GM12878 (cell line): ENCODE measurements at regions not wholly inside any gene's neighbourhood (a gene's known extent, or its start where the extent isn't known, plus 50 kb on each side); places are given as distances from the start of the nearest gene placed in this dataset.

Source experiments
- ATAC-seq: fragments of 200-7000 bp; cut with Tn5 transposase; 3 replicates; pipeline ENCODE4 v1.9.1; 2020; ENCODE audit warnings: mild to moderate bottlenecking, moderate library complexity
- BruUV-seq: library from RNA; stranded (reverse); fragments of 400-500 nt; replicated peaks from 2 replicates; lab custom pipeline; 2021; lab: Mats Ljungman, UMichigan
- CTCF ChIA-PET: fragments of 300-600 bp; sonication (Branson Sonifier 250); formaldehyde crosslinking; extraction: SDS; loops from one replicate; lab custom pipeline; 2021; ENCODE audit warnings: inconsistent platforms; lab: Yijun Ruan, JAX
- POLR2A ChIA-PET: fragments of 350-600 bp; formaldehyde crosslinking; extraction: SDS; loops from one replicate; lab custom pipeline; 2021; ENCODE audit warnings: inconsistent platforms; lab: Charles Lee
- RAD21 ChIA-PET: fragments of 300-600 bp; sonication (Branson Sonifier 250); formaldehyde crosslinking; loops from one replicate; lab custom pipeline; 2023; ENCODE audit warnings: antibody characterized with exemption; ENCODE audit not compliant: unreplicated experiment; lab: Charles Lee
- SMC1A ChIA-PET: fragments of 300-600 bp; sonication (Branson Sonifier 250); formaldehyde crosslinking; loops from one replicate; lab custom pipeline; 2023; ENCODE audit not compliant: unreplicated experiment, uncharacterized antibody; lab: Charles Lee
- DNase-seq: peaks from one replicate; pipeline ENCODE4 v3.0.0-alpha.2; 2011; ENCODE audit warnings: low read depth, low spot score
- FAIRE-seq: peaks from 3 replicates; lab custom pipeline; 2011; peaks lifted over from hg19 to GRCh38; lab: Jason Lieb, UNC
- H2AFZ ChIP-seq: 2 replicates; pipeline ENCODE4 v1.6.0; 2011; ENCODE audit warnings: low read depth, low read length, control low read depth; ENCODE audit not compliant: control insufficient read depth
- H3K27ac ChIP-seq: 2 replicates; pipeline ENCODE4 v1.5.1; 2011; ENCODE audit warnings: control low read depth; ENCODE audit not compliant: control insufficient read depth, insufficient read depth
- H3K27me3 ChIP-seq, 2 experiments: replicated peaks in 1 of 2; 2 replicates each; pipeline versions ENCODE4 v1.6.0 to v1.6.1; 2011; ENCODE audit warnings: low read length in 1 of 2; ENCODE audit not compliant: control insufficient read depth in 2 of 2, insufficient read depth in 2 of 2
- H3K36me3 ChIP-seq, 2 experiments: 2 replicates each; pipeline ENCODE4 v1.5.1; 2011; ENCODE audit warnings: low read length in 1 of 2; ENCODE audit not compliant: control insufficient read depth in 2 of 2, insufficient read depth in 2 of 2
- H3K4me1 ChIP-seq: 2 replicates; pipeline ENCODE4 v1.6.1; 2011; ENCODE audit warnings: mild to moderate bottlenecking, low read length, moderate library complexity, mixed read lengths; ENCODE audit not compliant: control insufficient read depth, insufficient read depth
- H3K4me2 ChIP-seq: 2 replicates; pipeline ENCODE4 v1.6.0; 2011; ENCODE audit warnings: control low read depth; ENCODE audit not compliant: control insufficient read depth, insufficient read depth
- H3K4me3 ChIP-seq: fragments of 200-600 bp; sonication (generic); 2 replicates; pipeline ENCODE4 v1.5.1; 2016
- H3K79me2 ChIP-seq: 2 replicates; pipeline ENCODE4 v1.6.0; 2011; ENCODE audit warnings: low read length; ENCODE audit not compliant: control insufficient read depth, insufficient read depth
- H3K9ac ChIP-seq: 2 replicates; pipeline ENCODE4 v1.8.0; 2011; ENCODE audit warnings: low read length, control low read depth, mixed read lengths; ENCODE audit not compliant: control insufficient read depth, insufficient read depth
- H3K9me3 ChIP-seq: replicated peaks from 3 replicates; pipeline ENCODE4 v1.5.1; 2011; ENCODE audit warnings: mild to moderate bottlenecking, low read length; ENCODE audit not compliant: control insufficient read depth, insufficient read depth
- H4K20me1 ChIP-seq: 2 replicates; pipeline ENCODE4 v1.6.0; 2011; ENCODE audit not compliant: control insufficient read depth, insufficient read depth
- GABPA ChIP-seq: IDR thresholded peaks from 2 replicates; pipeline ENCODE4 v1.6.1; 2014; ENCODE audit warnings: antibody characterized with exemption, low read depth, mild to moderate bottlenecking, inconsistent platforms
- GATAD2B ChIP-seq: fragments of 450-650 bp; conservative IDR thresholded peaks from 2 replicates; pipeline ENCODE4 v1.6.1; 2017; ENCODE audit warnings: low read depth, mild to moderate bottlenecking, moderate library complexity
- KDM1A ChIP-seq: fragments of 200-600 bp; sonication (generic); IDR thresholded peaks from 2 replicates; pipeline ENCODE4 v1.6.1; 2016; ENCODE audit warnings: borderline replicate concordance
- ZNF24 ChIP-seq: fragments of 450-650 bp; IDR thresholded peaks from 2 replicates; pipeline ENCODE4 v1.6.1; 2017; ENCODE audit warnings: antibody characterized with exemption, mild to moderate bottlenecking
- ZNF384 ChIP-seq: IDR thresholded peaks from 2 replicates; pipeline ENCODE4 v1.6.1; 2012; ENCODE audit warnings: low read depth, mild to moderate bottlenecking, low read length, improper control_type of control experiment, borderline replicate concordance
- WGBS: methylation state at CpG from one replicate; pipeline ENCODE4 v1.1.6; 2016; ENCODE audit warnings: low lambda C conversion rate; ENCODE audit not compliant: insufficient replicate concordance, insufficient coverage; ENCODE audit errors: missing lambda C conversion rate; 5-methylcytosine and 5-hydroxymethylcytosine counted together
- in situ Hi-C: fragments of 300-500 bp; cut with MboI; formaldehyde crosslinking; loops from 9 replicates; pipeline ENCODE4 v1.14.3; 2018; ENCODE audit warnings: mixed read lengths
- intact Hi-C: fragments of 100-400 bp; cut with micrococcal nuclease; formaldehyde crosslinking; loops from one replicate; pipeline ENCODE4 v1.14.2; 2022; ENCODE audit not compliant: unreplicated experiment
- TF ChIP-seq, protein P1 (sequence below): fragments of 450-650 bp; IDR thresholded peaks from 2 replicates; pipeline ENCODE4 v1.6.1; 2016; ENCODE audit warnings: mild to moderate bottlenecking
- TF ChIP-seq, protein P2 (sequence below): fragments of 450-650 bp; formaldehyde crosslinking; IDR thresholded peaks from 2 replicates; pipeline ENCODE4 v1.4.0; 2020; ENCODE audit warnings: mild to moderate bottlenecking, moderate library complexity
- TF ChIP-seq, protein P3 (sequence below): IDR thresholded peaks from 2 replicates; pipeline ENCODE4 v1.6.1; 2012; ENCODE audit warnings: low read depth, low read length, improper control_type of control experiment

DNA sequence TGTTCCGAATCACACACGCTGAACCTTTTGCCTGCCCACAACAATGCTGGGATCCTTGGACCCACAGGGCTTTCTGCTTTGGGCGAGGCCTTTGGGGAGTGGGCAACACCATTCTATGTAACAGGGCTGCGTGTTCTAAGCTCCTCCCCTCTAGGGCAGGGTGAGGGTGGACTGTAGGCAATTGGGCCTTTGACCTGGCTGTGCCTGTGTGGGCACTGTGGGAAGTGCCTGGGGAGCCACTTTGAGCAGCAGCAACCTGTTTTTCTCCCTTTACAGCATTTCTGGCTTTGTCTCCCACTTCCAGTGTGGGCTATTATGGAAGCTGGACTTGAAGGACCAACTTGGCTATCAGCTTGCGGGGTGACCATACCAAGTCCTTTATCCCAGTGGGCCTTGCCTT is 128.9 kb upstream of the WSCD1 start (continued):
- TF ChIP-seq, protein P1, sequence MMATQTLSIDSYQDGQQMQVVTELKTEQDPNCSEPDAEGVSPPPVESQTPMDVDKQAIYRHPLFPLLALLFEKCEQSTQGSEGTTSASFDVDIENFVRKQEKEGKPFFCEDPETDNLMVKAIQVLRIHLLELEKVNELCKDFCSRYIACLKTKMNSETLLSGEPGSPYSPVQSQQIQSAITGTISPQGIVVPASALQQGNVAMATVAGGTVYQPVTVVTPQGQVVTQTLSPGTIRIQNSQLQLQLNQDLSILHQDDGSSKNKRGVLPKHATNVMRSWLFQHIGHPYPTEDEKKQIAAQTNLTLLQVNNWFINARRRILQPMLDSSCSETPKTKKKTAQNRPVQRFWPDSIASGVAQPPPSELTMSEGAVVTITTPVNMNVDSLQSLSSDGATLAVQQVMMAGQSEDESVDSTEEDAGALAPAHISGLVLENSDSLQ = no peak
- no peak for TF ChIP-seq GATAD2B
- no peak for TF ChIP-seq ZNF24

DNA sequence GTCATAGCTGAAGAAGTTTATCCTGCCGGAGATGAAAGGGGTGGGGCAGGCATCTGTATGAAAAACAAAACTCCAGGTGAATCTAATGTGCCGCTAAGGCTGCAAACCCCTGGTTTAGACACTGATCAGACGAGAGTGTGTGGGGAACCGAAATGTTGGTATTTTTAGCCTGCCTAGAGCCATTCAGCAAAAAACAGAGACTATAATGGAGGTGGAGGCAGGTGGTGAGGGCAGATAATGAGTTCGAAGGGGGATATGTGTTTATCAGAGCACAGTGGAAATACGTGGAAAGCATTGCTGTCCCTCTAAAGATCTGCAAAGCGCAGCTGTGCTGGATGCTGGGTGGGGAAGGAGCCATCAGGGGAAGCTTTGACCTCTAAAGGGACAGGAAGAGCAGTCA is 127.5 kb upstream of the WSCD1 start:
- DNase-seq (no peak), ATAC-seq (no peak), FAIRE-seq (no peak)
- H3K27ac ChIP-seq = no peak overlapping the region
- POLR2A ChIA-PET = no interaction called here
- no peaks in the 10 kb centered on the region for H3K9me3 ChIP-seq
- no peak overlapping the region for H3K4me2 ChIP-seq
- WGBS = 16% methylated on average over 7 of the region's 7 CpGs
- intact Hi-C loops = no loop called here
- CTCF ChIA-PET = no interaction called here
- H3K36me3 ChIP-seq = no peaks in the 10 kb centered on the region
- SMC1A ChIA-PET = no interaction called here
- TF ChIP-seq, protein P2, sequence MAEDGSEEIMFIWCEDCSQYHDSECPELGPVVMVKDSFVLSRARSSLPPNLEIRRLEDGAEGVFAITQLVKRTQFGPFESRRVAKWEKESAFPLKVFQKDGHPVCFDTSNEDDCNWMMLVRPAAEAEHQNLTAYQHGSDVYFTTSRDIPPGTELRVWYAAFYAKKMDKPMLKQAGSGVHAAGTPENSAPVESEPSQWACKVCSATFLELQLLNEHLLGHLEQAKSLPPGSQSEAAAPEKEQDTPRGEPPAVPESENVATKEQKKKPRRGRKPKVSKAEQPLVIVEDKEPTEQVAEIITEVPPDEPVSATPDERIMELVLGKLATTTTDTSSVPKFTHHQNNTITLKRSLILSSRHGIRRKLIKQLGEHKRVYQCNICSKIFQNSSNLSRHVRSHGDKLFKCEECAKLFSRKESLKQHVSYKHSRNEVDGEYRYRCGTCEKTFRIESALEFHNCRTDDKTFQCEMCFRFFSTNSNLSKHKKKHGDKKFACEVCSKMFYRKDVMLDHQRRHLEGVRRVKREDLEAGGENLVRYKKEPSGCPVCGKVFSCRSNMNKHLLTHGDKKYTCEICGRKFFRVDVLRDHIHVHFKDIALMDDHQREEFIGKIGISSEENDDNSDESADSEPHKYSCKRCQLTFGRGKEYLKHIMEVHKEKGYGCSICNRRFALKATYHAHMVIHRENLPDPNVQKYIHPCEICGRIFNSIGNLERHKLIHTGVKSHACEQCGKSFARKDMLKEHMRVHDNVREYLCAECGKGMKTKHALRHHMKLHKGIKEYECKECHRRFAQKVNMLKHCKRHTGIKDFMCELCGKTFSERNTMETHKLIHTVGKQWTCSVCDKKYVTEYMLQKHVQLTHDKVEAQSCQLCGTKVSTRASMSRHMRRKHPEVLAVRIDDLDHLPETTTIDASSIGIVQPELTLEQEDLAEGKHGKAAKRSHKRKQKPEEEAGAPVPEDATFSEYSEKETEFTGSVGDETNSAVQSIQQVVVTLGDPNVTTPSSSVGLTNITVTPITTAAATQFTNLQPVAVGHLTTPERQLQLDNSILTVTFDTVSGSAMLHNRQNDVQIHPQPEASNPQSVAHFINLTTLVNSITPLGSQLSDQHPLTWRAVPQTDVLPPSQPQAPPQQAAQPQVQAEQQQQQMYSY (CRISPR knock-in tag) = no peak
- no peak for TF ChIP-seq GABPA
- no peak for TF ChIP-seq KDM1A
- TF ChIP-seq ZNF384 = no peak
- TF ChIP-seq, protein P3, sequence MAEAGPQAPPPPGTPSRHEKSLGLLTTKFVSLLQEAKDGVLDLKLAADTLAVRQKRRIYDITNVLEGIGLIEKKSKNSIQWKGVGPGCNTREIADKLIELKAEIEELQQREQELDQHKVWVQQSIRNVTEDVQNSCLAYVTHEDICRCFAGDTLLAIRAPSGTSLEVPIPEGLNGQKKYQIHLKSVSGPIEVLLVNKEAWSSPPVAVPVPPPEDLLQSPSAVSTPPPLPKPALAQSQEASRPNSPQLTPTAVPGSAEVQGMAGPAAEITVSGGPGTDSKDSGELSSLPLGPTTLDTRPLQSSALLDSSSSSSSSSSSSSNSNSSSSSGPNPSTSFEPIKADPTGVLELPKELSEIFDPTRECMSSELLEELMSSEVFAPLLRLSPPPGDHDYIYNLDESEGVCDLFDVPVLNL = no peak
- no peaks in the 10 kb centered on the region for H3K4me1 ChIP-seq
- H3K9ac ChIP-seq = no peak overlapping the region
- no peak overlapping the region for H2AFZ ChIP-seq
- H3K27me3 ChIP-seq = peaks cover 0 to 2% of the 10 kb centered on the region in 2 experiments; a peak in 1 of 4 replicates
- in situ Hi-C loops = no loop called here
- no TSS peak for BruUV-seq
- H4K20me1 ChIP-seq = no peaks in the 10 kb centered on the region
- RAD21 ChIA-PET = no interaction called here
- H3K79me2 ChIP-seq = no peaks in the 10 kb centered on the region
- H3K4me3 ChIP-seq = no peak overlapping the region
